GM19397 (cell line): ENCODE measurements at regions not wholly inside any gene's neighbourhood (a gene's known extent, or its start where the extent isn't known, plus 50 kb on each side); places are given as distances from the start of the nearest gene placed in this dataset.

Experiments used
- ATAC-seq: cut with Tn5 transposase; IDR thresholded peaks from one replicate; pipeline ENCODE4 v1.9.1; 2021; ENCODE audit warnings: mild to moderate bottlenecking, moderate library complexity; ENCODE audit not compliant: unreplicated experiment

DNA sequence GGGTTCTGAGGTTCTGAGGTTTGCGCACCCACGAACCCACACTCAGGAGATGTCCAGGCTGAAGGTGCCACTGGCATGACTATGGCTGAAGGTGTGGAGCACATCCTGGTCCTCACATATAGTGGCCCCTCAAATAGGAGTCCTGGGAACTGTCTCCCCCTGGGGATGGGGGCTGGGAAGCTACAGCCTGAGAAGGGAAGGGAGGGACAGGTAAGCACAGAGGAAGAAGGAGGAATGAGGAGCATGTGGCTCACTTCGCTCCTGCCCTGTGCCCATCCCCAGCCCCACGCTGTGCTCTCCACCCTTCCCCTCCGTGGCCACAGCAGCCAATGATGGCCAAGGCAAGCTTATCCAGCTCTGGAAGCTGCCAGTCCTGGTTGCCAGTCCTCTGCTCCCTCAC lies 123.9 kb upstream of the LHX1 start:
- ATAC-seq, result no peak

DNA sequence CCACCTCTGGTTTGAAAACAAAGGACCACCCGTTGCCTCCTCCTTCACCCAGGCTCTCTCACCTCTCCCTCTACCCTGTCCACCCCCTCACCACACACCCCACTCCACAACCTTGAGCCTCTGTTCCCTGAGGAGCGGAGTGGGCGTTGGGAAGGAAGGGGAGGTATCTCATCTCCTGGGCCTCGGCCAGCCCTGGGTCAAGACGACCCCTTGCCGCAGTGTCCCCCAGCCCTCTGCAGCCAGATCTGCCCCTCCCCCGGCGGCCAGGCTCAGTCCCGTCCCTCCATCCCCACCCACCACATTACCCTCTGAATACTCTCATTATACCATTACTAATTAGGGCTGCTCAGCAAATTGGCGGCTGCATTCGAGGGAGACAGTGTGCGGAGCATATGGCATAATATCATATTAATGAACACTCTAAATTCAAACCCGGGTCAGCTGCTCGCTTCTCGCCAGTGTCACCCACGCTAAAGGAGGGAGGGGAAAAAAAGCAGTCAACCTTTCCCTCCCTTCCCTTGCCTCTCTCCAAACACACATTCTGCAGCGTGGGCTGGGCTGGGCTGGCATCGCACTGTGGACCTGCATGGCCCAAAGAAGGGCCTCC lies 123.2 kb upstream of the LHX1 start:
- ATAC-seq, result no peak

- no peak for ATAC-seq
These were observed 122.3 kb upstream of the LHX1 start for GRCh38 chr17:36814958-36815357.

GRCh38 chr17:36816214-36816906 lies 120.9 kb upstream of the LHX1 start:
- ATAC-seq, result no peak

- ATAC-seq, result no peak
These were observed 120.4 kb upstream of the LHX1 start for GRCh38 chr17:36816907-36817288.

DNA sequence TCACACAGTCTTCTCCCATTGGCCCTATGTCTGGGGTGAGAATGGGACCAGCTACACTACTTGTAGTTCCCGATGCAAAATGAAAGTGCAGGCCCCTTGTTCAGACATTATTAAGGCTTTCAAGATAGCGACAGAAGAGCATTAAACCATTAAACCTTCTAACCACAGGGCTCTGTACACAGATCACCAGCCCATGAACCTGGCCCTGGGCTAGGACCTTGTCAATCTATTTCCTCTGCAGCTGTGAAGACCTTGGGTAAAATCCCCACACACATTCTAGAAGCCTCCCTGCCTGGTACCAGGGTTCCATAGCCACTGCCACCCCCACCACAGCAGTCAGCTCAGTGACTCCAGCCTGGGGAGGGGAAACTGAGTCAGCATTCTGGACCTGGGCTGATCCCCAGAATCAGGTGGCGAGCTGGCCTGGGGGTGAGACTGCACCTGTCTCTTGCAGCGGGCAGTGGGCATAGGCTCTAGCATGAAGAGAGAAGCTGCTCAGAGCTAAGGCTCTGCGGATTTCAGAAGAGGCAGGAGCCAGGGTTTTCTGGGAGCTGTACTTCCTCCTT lies 119.7 kb upstream of the LHX1 start:
- ATAC-seq, result no peak

- no peak for ATAC-seq
These were observed 119.0 kb upstream of the LHX1 start for GRCh38 chr17:36818134-36818825.

DNA sequence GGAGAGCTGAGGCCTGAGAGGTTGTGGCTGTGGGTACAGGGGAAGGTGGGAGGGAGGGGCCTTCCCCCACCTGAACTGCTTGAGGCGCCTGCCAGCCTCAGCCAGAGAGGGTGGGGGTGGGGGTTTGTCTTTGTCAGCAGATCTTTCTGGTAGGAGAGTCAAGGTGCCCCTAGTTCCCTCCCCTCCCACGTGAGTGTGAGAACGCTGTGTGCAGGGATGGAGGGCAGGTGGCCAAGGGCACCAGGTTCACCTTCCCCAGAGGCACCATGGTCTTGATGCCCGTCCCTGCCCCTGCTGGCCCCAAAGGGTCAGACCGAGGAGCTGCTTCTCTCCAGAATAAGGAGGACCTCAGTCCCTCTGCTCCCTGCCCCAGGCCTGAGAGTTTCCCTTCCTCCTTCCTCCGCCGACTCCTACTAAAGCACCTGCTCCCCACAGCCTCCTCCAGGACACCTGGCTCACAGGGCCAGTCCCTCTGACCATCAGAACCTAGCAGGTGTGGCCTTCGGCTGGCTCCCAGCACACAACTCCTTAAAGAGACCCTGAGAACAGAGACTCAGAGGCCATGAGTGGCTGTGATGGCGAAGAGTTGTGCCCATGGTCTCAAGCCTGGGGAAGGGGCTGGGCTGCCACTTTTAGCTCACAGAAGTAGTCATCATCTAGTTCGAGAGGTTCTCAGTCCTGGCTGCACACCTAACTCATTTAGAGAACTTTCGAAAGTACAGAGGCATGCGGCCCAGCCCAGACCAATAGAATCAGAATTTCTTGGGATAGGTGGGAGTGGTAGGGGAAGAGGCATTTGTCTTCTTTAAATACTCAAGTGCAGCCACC lies 113.2 kb upstream of the LHX1 start:
- no peak for ATAC-seq

DNA sequence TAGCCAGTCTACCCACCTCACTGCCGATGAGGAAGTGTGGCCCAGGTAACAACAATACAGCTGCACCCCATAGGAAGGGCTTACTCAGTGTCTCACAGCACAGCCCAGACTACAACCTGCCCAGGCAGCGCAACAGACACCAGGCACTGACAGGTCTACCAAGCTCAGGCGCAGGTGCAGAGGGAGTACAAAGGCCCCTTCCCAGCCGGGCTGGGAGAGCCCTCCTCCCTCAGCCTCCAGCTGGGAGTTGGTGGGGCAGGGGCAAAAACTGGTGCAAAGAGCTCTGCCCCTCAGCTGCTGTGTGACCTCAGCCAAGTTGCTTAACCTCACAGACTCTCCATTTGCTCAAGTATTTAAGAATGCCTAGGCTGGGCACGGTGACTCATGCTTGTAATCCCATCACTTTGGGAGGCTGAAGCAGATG lies 112.6 kb upstream of the LHX1 start:
- no peak for ATAC-seq

DNA sequence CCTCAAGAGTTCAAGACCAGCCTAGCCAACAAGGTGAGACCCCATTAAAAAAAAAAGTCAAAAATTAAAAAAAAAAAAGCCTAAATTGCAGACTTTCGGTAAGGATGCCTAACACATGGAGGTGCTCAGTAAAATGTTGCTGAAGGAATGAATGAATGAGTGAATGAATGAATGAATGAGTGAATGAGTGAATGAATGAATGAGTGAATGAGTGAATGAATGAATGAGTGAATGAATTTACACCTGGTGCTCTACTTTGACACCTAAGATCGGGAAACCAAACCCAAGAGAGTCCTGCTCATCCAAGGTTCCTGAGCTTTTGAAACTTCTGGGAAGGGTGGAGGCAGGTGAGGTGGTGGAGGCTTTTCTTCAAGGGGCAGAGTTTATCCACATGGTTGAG lies 112.2 kb upstream of the LHX1 start:
- ATAC-seq, result no peak

GRCh38 chr17:36825521-36825920 lies 111.8 kb upstream of the LHX1 start:
- ATAC-seq, result no peak

- ATAC-seq, result no peak
These were observed 111.3 kb upstream of the LHX1 start for GRCh38 chr17:36825951-36826350.

- no peak for ATAC-seq
These were observed 110.2 kb upstream of the LHX1 start for GRCh38 chr17:36827081-36827480.

- ATAC-seq, result no peak
These were observed 107.6 kb upstream of the LHX1 start for GRCh38 chr17:36829676-36830075.

- no peak for ATAC-seq
These were observed 104.0 kb upstream of the LHX1 start for GRCh38 chr17:36833279-36833678.

- ATAC-seq, result no peak
These were observed 102.2 kb upstream of the LHX1 start for GRCh38 chr17:36835036-36835435.

- ATAC-seq, result no peak
These were observed 99.9 kb upstream of the LHX1 start for GRCh38 chr17:36837195-36837938.

- no peak for ATAC-seq
These were observed 99.4 kb upstream of the LHX1 start for GRCh38 chr17:36837939-36838272.

GRCh38 chr17:36839256-36839655 lies 98.0 kb upstream of the LHX1 start:
- no peak for ATAC-seq

- no peak for ATAC-seq
These were observed 96.5 kb upstream of the LHX1 start for GRCh38 chr17:36840796-36841195.
